Duodenal mucosa (tissue), 2 donors: ENCODE measurements at regions not wholly inside any gene's neighbourhood (a gene's known extent, or its start where the extent isn't known, plus 50 kb on each side); places are given as distances from the start of the nearest gene placed in this dataset.
"Not testable (repeated sequence)": the region's sequence is repeated elsewhere in the genome, so short reads cannot be mapped to it uniquely, and the experiment has no call there.

Source experiments
- H3K27ac ChIP-seq: one replicate; pipeline ENCODE4 v1.7.0; 2013; ENCODE audit warnings: low read depth, low read length
- H3K27me3 ChIP-seq, 2 donors: one replicate each; pipeline ENCODE4 v1.7.0; 2013; ENCODE audit warnings: low read length in 2 of 2, control low read depth in 1 of 2; ENCODE audit not compliant: insufficient read depth in 2 of 2, control insufficient read depth in 1 of 2
- H3K36me3 ChIP-seq, 2 donors: one replicate each; pipeline ENCODE4 v1.7.0; 2013; ENCODE audit warnings: low read length in 2 of 2, control low read depth in 1 of 2; ENCODE audit not compliant: insufficient read depth in 2 of 2, control insufficient read depth in 1 of 2
- H3K4me1 ChIP-seq, 2 donors: one replicate each; pipeline ENCODE4 v1.7.0; 2013; ENCODE audit warnings: low read length in 2 of 2, control low read depth in 1 of 2; ENCODE audit not compliant: insufficient read depth in 2 of 2, control insufficient read depth in 1 of 2
- H3K4me3 ChIP-seq, 2 donors: one replicate each; pipeline ENCODE4 v1.7.0; 2013; ENCODE audit warnings: low read length in 2 of 2, low read depth in 1 of 2
- H3K9ac ChIP-seq, 2 donors: one replicate each; pipeline ENCODE4 v1.7.0; 2013; ENCODE audit warnings: low read length in 2 of 2, low read depth in 1 of 2
- H3K9me3 ChIP-seq, 2 donors: one replicate each; pipeline ENCODE4 v1.7.0; 2013; ENCODE audit warnings: low read length in 2 of 2, control low read depth in 1 of 2; ENCODE audit not compliant: control insufficient read depth in 1 of 2

DNA sequence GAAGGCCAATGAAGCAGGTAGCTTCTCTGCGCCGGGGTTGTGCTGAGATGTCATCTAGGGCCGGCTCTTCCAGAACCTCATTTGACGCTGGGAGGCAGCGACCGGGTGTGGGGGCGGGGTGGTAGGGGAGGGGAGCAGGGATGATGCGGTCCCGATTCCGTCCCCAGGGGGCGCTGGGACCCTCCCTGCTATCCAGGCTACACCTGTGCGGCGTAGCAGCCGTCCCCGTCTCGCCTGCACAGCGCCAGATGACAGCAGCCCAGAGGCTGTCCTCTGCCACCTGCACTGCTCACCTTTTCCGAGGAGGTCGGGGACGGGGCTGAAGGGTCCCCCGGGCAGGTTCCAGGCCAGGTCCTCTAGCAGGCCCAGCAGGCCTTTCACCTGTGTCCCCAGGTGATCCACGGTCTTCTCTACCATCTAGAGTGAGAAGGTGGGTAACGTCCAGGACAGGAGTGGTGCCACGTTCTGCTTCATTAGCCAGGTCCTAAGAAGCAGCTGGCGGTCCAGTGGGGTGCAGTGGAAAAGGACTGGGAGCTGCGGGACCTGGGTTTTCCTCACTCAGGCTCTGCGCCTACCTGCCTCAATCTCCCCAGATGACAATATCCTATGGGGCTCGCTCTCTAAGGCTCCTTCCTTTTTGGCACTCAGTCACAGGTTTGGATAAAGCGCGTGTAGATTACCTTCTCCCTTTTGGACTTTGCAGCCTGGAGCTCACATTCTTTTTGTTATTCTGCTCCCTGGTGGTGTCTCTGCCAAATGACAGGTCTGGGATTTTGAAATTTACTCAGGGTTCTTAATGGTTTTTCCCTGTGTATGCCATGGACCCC lies 56.0 kb upstream of the RAB6C start:
- H3K4me1 ChIP-seq, result no peaks in the 10 kb centered on the region
- H3K9ac ChIP-seq, result no peak overlapping the region
- H3K36me3 ChIP-seq, result no peaks in the 10 kb centered on the region
- no peak overlapping the region for H3K27ac ChIP-seq
- H3K9me3 ChIP-seq, result peaks cover 5% of the 10 kb centered on the region in 2 donors
- no peak overlapping the region for H3K4me3 ChIP-seq
- H3K27me3 ChIP-seq, result peaks cover 3 to 5% of the 10 kb centered on the region in 2 donors

DNA sequence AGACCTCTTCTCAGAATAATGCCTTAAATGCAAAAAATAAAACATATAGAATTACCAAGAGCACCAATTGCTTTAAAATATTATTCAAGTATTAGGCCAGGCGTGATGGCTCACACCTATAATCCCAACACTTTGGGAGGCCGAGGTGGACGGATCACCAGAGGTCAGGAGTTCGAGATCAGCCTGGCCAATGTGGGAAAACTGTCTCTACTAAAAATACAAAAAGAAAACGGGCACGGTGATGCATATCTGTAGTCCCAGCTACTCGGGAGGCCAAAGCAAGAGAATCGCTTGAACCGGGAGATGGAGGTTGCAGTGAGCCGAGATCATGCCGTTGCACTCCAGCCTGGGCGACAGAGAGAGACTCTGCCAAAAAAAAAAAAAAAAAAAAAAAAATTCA lies 55.4 kb upstream of the RAB6C start:
- H3K4me3 ChIP-seq, H3K27ac ChIP-seq, H3K4me1 ChIP-seq, H3K9ac ChIP-seq, H3K9me3 ChIP-seq, H3K27me3 ChIP-seq, H3K36me3 ChIP-seq: not testable (repeated sequence)

DNA sequence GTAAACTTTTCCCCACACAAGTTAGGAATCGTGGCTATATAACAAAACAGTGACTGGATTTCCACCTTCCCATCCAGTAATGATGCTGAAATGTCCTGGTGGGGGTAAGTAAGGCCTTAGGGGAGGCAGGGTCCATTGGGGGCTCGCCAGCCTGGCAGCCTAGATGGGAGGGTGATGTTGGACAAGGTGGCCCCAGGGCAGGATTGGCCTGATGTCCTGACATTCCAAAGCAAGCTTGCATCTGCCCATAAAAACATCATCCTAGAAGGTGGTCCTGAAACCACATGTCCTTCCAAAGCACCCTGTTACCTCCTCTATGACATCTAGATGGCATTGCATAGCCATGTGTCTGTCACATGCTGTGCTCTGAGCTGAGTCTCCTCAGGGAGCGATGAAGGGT lies 54.1 kb upstream of the RAB6C start:
- no peaks in the 10 kb centered on the region for H3K36me3 ChIP-seq
- H3K9me3 ChIP-seq, result no peaks in the 10 kb centered on the region
- peaks cover 3 to 5% of the 10 kb centered on the region in 2 donors for H3K27me3 ChIP-seq
- H3K9ac ChIP-seq, result no peak overlapping the region
- H3K4me3 ChIP-seq, result no peak overlapping the region
- H3K27ac ChIP-seq, result no peak overlapping the region
- H3K4me1 ChIP-seq, result no peaks in the 10 kb centered on the region

- no peaks in the 10 kb centered on the region for H3K4me1 ChIP-seq
- no peak overlapping the region for H3K4me3 ChIP-seq
- no peaks in the 10 kb centered on the region for H3K36me3 ChIP-seq
- H3K27me3 ChIP-seq, result peaks cover under 1 to 2% of the 10 kb centered on the region in 2 donors
- no peaks in the 10 kb centered on the region for H3K9me3 ChIP-seq
- H3K27ac ChIP-seq, result no peak overlapping the region
- H3K9ac ChIP-seq, result no peak overlapping the region
These were observed 51.8 kb upstream of the RAB6C start for GRCh38 chr2:129927696-129928095.

GRCh38 chr2:129929321-129930290 lies 49.9 kb upstream of the RAB6C start:
- no peaks in the 10 kb centered on the region for H3K4me1 ChIP-seq
- no peak overlapping the region for H3K9ac ChIP-seq
- H3K9me3 ChIP-seq, result no peaks in the 10 kb centered on the region
- H3K4me3 ChIP-seq, result no peak overlapping the region
- no peaks in the 10 kb centered on the region for H3K27me3 ChIP-seq
- no peaks in the 10 kb centered on the region for H3K36me3 ChIP-seq
- no peak overlapping the region for H3K27ac ChIP-seq
